ENCODE measurements at regions not wholly inside any gene's neighbourhood (a gene's known extent, or its start where the extent isn't known, plus 50 kb on each side); places are given as distances from the start of the nearest gene placed in this dataset.

DNA sequence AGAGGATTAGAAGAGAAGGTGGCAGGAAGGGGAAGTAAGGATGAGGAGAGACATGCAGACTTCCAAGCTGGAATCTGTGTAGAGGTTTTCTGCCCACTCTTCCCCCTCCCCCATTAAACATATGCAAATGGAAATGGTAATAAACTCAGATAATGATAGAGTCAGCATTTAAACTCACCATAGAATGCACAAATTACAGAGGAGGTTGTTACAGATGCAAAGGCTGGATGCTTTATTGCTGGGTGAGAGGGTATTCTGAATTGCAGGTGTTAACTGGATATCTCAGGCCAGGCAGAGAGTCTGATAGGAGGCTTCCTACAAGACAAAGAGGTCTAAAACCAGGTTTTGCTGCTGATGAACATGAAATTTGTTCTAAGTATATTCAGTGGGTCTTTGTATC, 372.5 kb downstream of the SEC16B start:
- TF ChIP-seq, protein P1, sequence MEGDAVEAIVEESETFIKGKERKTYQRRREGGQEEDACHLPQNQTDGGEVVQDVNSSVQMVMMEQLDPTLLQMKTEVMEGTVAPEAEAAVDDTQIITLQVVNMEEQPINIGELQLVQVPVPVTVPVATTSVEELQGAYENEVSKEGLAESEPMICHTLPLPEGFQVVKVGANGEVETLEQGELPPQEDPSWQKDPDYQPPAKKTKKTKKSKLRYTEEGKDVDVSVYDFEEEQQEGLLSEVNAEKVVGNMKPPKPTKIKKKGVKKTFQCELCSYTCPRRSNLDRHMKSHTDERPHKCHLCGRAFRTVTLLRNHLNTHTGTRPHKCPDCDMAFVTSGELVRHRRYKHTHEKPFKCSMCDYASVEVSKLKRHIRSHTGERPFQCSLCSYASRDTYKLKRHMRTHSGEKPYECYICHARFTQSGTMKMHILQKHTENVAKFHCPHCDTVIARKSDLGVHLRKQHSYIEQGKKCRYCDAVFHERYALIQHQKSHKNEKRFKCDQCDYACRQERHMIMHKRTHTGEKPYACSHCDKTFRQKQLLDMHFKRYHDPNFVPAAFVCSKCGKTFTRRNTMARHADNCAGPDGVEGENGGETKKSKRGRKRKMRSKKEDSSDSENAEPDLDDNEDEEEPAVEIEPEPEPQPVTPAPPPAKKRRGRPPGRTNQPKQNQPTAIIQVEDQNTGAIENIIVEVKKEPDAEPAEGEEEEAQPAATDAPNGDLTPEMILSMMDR (IDR thresholded peaks at IDR 0.05; ENCODE audit: extremely low read depth, missing control alignments) = no peak
- DNase-seq (ENCODE audit: low spot score) = no peak

DNA sequence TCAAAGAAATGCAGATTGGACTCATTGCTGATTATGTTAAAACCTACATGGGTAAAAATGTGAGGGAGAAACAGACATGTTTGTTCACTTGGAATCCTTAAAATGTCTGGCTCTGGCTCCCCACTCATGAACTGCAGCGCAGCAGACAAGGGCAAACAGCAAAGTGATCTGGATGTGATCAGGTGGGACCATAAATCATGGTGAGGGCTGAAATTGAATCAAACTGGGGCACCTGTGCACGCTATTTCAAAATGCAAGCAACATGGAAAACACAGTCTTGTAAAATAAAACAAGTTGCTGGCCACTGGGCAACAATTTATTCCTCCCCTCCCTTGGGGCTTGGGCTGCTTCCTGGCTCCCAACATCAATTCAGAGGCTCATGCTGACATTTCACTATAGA, 373.4 kb downstream of the SEC16B start:
- TF ChIP-seq, protein P1 (IDR thresholded peaks at IDR 0.05; ENCODE audit: extremely low read depth, missing control alignments) = no peak
- DNase-seq (ENCODE audit: low spot score) = no peak

DNA sequence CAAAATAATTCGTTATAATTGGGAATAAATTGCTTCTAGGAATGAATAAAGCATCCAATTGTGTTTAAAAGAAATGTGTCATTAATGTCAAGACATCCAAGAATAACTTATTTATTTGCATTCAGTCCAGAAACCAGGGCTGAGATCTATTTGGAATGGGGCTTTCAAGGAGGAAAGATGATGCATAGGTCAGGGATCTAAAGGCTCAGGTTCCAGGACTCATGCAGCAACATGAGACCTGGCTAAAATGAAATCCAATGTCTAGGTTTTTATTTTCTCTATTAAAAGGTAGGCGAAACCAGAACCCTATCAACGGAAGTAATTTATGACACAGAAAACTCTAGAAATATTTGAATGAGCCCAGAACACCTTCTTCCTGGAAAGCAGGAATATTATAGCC, 376.8 kb downstream of the SEC16B start:
- TF ChIP-seq, protein P1 (IDR thresholded peaks at IDR 0.05; ENCODE audit: extremely low read depth, missing control alignments) = no peak
- no peak for DNase-seq (ENCODE audit: low spot score)

GRCh38 chr1:177592624-177593023, 377.2 kb downstream of the SEC16B start:
- DNase-seq (ENCODE audit: low spot score) = no peak
- TF ChIP-seq, protein P1 (IDR thresholded peaks at IDR 0.05; ENCODE audit: extremely low read depth, missing control alignments) = no peak

DNA sequence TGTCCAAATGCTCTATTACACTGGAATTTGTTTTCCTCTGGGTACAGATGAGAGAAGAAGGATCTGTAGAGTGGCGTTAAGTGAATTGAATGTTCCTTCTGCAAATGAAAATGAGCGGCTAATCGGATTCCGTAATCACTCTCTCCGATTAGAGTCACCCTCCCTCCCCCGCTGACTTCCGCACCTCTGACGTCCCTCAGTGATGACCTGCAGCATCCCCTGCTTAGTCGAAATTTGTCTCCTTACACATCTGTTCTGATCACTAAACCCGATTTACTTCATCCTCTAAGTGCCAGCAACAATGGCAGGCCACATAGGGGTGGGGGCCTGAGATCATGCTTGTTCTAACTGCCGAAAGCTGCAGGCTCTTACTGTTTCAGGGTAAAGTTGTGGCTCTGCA, 378.7 kb downstream of the SEC16B start:
- no peak for DNase-seq (ENCODE audit: low spot score)
- TF ChIP-seq, protein P1 (IDR thresholded peaks at IDR 0.05; ENCODE audit: extremely low read depth, missing control alignments) = no peak

GRCh38 chr1:177589166-177589565, 380.7 kb downstream of the SEC16B start:
- DNase-seq (ENCODE audit: low spot score) = no peak
- TF ChIP-seq, protein P1 (IDR thresholded peaks at IDR 0.05; ENCODE audit: extremely low read depth, missing control alignments) = no peak

DNA sequence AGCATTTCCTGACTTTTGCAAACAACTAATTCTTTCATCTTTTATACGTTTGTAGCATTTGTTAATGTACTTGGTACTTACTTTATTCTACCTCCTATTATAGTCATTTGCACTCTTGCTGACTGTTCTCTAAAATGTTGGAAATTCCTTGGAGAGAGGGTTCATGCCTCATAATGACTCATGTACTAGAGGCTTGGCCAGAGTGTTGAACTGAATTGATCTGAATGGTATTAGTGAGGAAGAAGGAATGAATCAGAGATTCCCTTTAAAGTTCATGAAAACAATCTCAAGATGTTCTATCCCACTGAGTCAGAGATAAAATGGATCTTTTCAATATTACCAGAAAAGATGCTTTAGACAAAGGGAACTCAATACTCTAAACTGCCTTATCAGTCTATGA, 383.4 kb downstream of the SEC16B start:
- no peak for DNase-seq (ENCODE audit: low spot score)
- TF ChIP-seq, protein P1 (IDR thresholded peaks at IDR 0.05; ENCODE audit: extremely low read depth, missing control alignments) = no peak
